Right renal pelvis (tissue), 4 donors: ENCODE measurements at regions not wholly inside any gene's neighbourhood (a gene's known extent, or its start where the extent isn't known, plus 50 kb on each side); places are given as distances from the start of the nearest gene placed in this dataset.
A peak's percentile ranks its signal among the peaks of the same experiment; 100 is the strongest.
"Not testable (repeated sequence)": the region's sequence is repeated elsewhere in the genome, so short reads cannot be mapped to it uniquely, and the experiment has no call there.

Source experiments
- DNase-seq, 4 donors: peaks; one replicate each; pipeline ENCODE4 v3.0.0-alpha.2; 2013; ENCODE audit warnings: low read depth in 4 of 4, low spot score in 3 of 4, missing footprints in 1 of 4

GRCh38 chr21:20424943-20425342, 573.3 kb upstream of the NCAM2 start:
- no peak for DNase-seq

GRCh38 chr21:20425856-20426255, 572.4 kb upstream of the NCAM2 start:
- DNase-seq, result no peak

GRCh38 chr21:20440338-20440737, 557.9 kb upstream of the NCAM2 start:
- DNase-seq, result no peak

GRCh38 chr21:20443558-20444155, 554.6 kb upstream of the NCAM2 start:
- peak in 2 of 4 donors; percentile 1 to 12 for DNase-seq

- DNase-seq, result no peak
These were observed 552.2 kb upstream of the NCAM2 start for GRCh38 chr21:20445971-20446370.

- DNase-seq, result no peak
These were observed 547.2 kb upstream of the NCAM2 start for GRCh38 chr21:20451046-20451445.

- DNase-seq, result no peak
These were observed 545.3 kb upstream of the NCAM2 start for GRCh38 chr21:20452935-20453334.

GRCh38 chr21:20459838-20460237, 538.4 kb upstream of the NCAM2 start:
- no peak for DNase-seq

- DNase-seq, result no peak
These were observed 534.8 kb upstream of the NCAM2 start for GRCh38 chr21:20463362-20463761.

- DNase-seq, result no peak
These were observed 528.8 kb upstream of the NCAM2 start for GRCh38 chr21:20469361-20469760.

GRCh38 chr21:20486303-20486702, 511.9 kb upstream of the NCAM2 start:
- DNase-seq, result no peak

GRCh38 chr21:20502915-20503314, 495.3 kb upstream of the NCAM2 start:
- DNase-seq, result not testable (repeated sequence)

- no peak for DNase-seq
These were observed 490.4 kb upstream of the NCAM2 start for GRCh38 chr21:20507783-20508182.

- DNase-seq, result no peak
These were observed 486.9 kb upstream of the NCAM2 start for GRCh38 chr21:20511216-20511880.

- no peak for DNase-seq
These were observed 482.8 kb upstream of the NCAM2 start for GRCh38 chr21:20515446-20515845.

- DNase-seq, result no peak
These were observed 479.1 kb upstream of the NCAM2 start for GRCh38 chr21:20519076-20519475.

- DNase-seq, result no peak
These were observed 475.6 kb upstream of the NCAM2 start for GRCh38 chr21:20522611-20523010.

- DNase-seq, result no peak
These were observed 475.0 kb upstream of the NCAM2 start for GRCh38 chr21:20523191-20523590.

GRCh38 chr21:20527731-20528460, 470.3 kb upstream of the NCAM2 start:
- DNase-seq, result peak in 2 of 4 donors; percentile 16 to 23

GRCh38 chr21:20537130-20537529, 461.1 kb upstream of the NCAM2 start:
- no peak for DNase-seq

- DNase-seq, result no peak
These were observed 460.1 kb upstream of the NCAM2 start for GRCh38 chr21:20538039-20538658.
